Epithelial cell of proximal tubule (primary cell): ENCODE measurements at regions not wholly inside any gene's neighbourhood (a gene's known extent, or its start where the extent isn't known, plus 50 kb on each side); places are given as distances from the start of the nearest gene placed in this dataset.

Experiments used
- DNase-seq: peaks from one replicate; pipeline ENCODE4 v3.0.0-alpha.2; 2011; ENCODE audit warnings: low read depth
- H3K4me3 ChIP-seq: 2 replicates; pipeline ENCODE4 v1.5.1; 2011; ENCODE audit warnings: low read depth, mild to moderate bottlenecking, low read length
- TF ChIP-seq, protein P1 (sequence below): conservative IDR thresholded peaks from 2 replicates; pipeline ENCODE4 v1.5.1; 2012; ENCODE audit warnings: low read depth, mild to moderate bottlenecking, low read length

DNA sequence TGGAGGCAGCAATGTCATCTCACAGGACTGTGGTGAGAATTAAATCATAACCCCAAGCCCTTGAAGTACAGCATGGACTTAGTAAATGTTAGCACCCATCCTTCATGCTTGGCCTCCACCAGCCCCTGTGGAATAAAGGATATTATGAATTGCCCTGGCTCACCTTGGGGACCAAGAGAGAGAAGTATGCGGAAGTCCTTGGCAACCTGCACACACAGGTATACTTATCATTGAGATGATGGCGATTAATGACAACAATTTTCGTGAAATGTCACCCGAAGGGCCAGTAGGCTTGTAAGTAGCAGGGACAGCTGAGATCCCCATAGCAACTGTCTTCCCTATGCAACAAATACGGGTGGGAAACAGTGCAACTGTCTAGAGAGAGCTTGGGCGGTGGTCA is 102.0 kb downstream of the FAM43A start:
- no peak for DNase-seq
- TF ChIP-seq, protein P1, sequence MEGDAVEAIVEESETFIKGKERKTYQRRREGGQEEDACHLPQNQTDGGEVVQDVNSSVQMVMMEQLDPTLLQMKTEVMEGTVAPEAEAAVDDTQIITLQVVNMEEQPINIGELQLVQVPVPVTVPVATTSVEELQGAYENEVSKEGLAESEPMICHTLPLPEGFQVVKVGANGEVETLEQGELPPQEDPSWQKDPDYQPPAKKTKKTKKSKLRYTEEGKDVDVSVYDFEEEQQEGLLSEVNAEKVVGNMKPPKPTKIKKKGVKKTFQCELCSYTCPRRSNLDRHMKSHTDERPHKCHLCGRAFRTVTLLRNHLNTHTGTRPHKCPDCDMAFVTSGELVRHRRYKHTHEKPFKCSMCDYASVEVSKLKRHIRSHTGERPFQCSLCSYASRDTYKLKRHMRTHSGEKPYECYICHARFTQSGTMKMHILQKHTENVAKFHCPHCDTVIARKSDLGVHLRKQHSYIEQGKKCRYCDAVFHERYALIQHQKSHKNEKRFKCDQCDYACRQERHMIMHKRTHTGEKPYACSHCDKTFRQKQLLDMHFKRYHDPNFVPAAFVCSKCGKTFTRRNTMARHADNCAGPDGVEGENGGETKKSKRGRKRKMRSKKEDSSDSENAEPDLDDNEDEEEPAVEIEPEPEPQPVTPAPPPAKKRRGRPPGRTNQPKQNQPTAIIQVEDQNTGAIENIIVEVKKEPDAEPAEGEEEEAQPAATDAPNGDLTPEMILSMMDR = no peak
- H3K4me3 ChIP-seq = no peak overlapping the region

DNA sequence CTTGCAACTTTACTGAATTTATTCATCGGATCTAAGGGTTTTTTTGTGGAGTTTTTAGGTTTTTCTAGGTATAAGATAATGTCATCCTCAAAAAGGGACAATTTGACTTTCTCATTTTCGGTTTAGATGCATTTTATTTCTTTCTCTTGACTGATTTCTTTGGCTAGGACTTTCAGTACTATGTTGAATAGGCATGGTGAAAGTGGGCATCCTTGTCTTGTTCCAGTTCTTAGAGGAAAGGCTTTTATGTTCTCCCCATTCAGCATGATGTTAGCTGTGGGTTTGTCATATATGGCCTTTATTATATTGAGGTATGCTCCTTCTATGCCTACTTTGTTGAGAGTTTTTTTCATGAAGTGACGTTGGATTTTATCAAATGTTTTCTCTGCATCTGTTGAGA is 106.7 kb downstream of the FAM43A start:
- TF ChIP-seq, protein P1 = no peak
- DNase-seq = no peak
- no peak overlapping the region for H3K4me3 ChIP-seq

DNA sequence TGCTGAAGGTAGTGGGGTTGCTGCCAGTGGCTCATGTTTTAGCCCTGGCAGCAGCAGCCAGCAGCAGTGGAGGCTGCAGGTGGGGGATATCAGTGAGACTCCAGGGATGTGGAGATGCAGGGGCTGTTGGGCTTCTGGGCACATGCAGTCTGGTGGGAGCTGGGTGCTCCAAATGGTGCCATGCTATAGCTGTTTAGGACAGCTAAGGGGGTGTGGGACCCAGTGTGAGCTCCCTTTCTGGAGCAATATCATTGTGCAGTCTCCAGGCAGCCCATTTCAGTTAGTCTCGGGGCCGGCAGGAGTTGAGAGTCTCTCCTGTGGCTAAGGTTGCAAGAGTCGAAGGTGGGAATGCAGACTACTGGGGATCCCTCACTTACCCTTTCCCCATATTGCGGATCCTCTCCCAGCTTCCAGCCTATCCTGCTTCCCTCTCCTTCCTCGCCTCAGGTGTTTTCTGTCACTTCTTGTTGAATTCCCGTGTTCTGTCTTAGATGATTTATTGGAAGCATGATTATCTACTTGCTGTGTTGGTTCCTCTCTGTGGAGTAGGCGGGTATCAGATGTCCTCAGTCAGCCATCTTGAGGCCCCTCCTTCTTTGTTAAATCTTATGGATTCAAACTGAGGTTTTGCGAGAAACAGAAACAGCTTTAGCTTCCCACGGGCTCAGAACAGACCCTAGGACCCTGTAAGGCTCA is 112.0 kb downstream of the FAM43A start:
- DNase-seq = no peak
- TF ChIP-seq, protein P1 = no peak
- H3K4me3 ChIP-seq = no peak overlapping the region

DNA sequence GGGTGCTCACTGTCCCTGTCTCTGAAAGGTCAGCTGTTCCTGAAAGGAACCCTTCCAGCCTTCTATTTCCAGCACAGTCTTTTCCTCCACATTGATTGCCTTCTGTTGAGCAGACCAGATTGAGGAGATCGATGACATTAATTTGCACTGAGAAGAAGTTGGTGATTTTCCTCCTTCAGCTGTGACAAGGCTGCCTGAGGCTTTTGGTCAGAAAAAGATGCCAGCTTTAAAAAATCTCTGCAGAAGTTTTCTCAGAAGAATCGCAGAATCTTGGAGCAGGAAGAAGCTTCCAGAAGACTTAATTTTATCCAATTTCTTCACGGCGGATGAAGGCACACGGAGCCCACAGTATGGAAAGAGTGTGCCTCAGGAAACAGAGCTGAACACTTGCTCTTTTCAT is 112.8 kb downstream of the FAM43A start:
- no peak overlapping the region for H3K4me3 ChIP-seq
- DNase-seq = no peak
- TF ChIP-seq, protein P1 = no peak

DNA sequence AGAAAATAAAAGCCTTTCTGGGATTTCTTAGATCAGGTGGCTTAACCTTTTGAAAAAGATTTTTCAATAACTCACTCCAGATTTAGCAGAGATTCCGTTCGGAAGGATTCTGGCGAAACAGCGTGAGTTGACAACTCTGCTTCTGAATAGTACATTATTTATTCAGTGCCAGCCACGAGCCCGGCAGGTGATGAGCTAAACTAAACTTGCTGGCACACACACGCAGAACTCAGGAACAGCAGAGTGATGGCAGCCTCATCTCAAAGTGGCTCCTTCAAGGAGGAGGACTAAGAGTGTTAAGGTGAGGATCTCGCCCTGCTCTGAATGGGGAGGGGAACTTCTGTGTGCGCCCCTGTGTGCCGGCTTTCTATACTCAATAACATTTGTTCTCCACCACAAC is 114.3 kb downstream of the FAM43A start:
- TF ChIP-seq, protein P1 = no peak
- DNase-seq = no peak

DNA sequence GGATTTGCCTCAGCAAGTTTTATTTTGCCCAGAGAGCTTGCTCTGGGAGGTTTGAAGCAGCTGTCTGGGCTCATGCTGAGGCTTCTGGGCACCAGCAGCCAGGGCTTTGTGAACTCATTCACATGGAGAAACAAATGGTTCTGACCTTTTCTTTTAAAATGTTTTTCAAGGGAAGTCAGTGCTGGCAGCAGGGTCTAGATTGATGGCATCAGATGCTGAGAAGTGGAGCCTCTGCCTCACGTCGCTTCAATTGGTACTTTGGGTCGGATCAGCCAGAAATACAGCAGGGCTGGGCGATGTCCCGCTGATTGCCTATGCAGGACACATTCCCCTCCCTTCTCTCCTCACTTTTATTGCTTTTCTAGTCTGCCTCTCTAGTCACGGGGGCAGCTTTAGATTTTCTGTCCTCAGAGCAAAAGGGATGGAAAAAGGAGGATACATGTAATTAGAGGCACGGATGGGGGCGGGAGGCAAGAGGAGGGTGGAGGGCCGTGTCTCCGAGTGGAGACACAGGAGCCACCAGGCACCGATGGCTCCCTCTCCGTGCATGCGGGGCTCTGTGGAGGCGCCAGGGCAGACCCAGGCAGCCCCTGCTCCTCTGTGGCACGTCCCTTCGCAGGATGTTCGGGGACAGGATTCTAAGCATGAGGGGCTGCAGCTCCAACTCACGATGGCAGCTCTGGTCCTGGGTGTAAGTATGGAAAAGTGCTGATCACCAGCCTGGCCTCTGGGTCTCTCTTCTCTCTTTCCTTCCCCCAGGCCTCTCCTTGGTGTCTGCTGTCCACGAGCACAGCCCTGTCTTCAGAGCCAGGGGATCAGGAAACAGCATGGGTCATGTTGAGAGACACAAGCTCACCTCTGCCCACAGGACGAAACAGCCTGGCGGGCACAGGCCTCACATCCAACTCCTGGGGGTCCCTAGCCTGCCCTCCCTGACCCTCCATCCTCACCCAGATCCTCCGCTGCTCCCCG is 116.1 kb downstream of the FAM43A start:
- TF ChIP-seq, protein P1 = no peak
- no peak for DNase-seq
- H3K4me3 ChIP-seq = no peak overlapping the region

More for the DNA sequence above, 114.3 kb downstream of the FAM43A start:
- no peak overlapping the region for H3K4me3 ChIP-seq

DNA sequence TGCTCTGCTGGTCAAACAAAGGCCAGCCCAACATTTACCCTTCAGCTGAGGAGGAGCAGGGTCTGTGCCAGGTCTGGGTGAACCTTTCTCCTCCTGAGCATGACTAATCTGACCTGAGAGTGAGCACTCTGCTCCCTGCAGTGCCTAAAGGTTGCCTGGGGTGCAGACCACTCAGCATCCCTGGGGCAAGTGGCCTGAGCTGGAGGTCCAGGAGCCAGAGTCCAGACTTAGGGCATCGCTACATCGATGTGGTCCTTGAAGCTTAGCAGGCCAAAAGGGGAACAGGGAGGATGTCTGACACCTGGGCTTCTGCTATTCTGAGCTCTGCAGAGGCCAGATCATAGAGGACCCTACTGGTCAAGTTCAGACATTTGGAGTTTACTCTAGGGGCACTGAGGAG is 119.1 kb downstream of the FAM43A start:
- TF ChIP-seq, protein P1 = no peak
- no peak for DNase-seq
- no peak overlapping the region for H3K4me3 ChIP-seq
